Loucy (cell line): ENCODE measurements at regions not wholly inside any gene's neighbourhood (a gene's known extent, or its start where the extent isn't known, plus 50 kb on each side); places are given as distances from the start of the nearest gene placed in this dataset.

Source experiments
- CTCF ChIP-seq: fragments of 200-600 bp; sonication (generic); conservative IDR thresholded peaks from 2 replicates; pipeline ENCODE4 v1.5.1; 2014; ENCODE audit warnings: mild to moderate bottlenecking, antibody characterized with exemption, low read length
- EZH2phosphoT487 ChIP-seq: fragments of 200-600 bp; IDR thresholded peaks from 2 replicates; pipeline ENCODE4 v1.6.1; 2018; ENCODE audit warnings: antibody characterized with exemption, mild to moderate bottlenecking, moderate library complexity, borderline replicate concordance

- TF ChIP-seq CTCF: no peak
- no peak for TF ChIP-seq EZH2phosphoT487
Measured at GRCh38 chr4:100780126-100780525, 262.3 kb upstream of the EMCN start.
